ENCODE measurements at regions not wholly inside any gene's neighbourhood (a gene's known extent, or its start where the extent isn't known, plus 50 kb on each side); places are given as distances from the start of the nearest gene placed in this dataset.
"Not testable (repeated sequence)": the region's sequence is repeated elsewhere in the genome, so short reads cannot be mapped to it uniquely, and the experiment has no call there.

- DNase-seq, result no peak
Measured at GRCh38 chr21:36602735-36603134, 96.2 kb upstream of the SIM2 start.

GRCh38 chr21:36603221-36603620, 95.7 kb upstream of the SIM2 start:
- DNase-seq, result no peak

DNA sequence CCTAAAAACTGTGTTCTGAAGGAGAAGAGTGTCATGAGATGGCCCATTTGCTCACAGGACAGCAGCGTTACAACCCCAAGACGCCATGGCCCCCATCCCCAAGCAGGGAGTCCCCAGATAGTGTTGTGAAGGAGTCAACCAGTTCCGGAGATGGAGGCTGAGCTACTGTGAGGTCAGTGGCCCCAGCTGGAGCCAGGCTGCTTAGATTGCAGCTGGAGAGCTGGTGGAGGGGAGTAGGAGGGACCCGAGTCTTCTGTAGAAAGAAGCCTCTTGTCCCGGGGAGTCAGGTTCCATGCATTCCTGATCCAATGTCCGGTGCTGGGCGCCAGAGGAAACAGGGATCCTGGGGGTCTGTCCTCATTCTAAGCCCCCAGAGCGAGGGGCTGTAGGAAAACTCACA, 93.5 kb upstream of the SIM2 start:
- no peak for DNase-seq

DNA sequence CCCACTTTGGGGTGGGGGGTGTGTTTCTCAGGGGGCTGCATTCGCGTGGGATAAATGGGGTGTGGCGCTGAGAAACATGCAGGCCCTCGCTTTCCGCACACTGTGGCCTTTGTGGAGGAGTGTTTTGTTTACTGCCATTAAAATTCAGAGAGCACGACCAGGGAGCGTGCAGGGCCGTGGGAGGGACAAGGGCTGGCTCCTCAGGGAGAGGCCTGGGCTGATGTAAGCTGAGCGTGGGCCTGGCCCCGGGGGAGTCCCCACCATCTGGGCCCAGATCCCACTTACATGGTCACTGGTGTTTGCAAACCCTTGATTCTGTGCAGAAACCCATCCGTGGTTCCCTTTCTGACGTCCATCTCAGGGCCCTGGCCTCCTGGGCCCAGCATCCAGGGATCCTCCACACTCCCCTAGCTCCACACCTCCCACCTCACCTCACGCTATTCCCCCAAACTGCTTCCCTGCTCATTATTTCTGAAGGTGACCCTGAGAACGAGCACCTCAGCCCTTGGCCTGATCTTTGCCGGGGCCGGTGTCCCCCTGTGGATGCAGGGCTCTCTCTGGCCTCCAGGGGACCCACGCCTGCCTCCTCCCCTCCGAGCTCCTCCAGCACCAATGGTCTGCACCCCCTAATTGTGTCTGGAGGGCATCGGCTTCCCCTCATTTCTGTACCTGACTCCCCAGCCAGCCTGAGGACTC, 92.5 kb upstream of the SIM2 start:
- no peak for DNase-seq

DNA sequence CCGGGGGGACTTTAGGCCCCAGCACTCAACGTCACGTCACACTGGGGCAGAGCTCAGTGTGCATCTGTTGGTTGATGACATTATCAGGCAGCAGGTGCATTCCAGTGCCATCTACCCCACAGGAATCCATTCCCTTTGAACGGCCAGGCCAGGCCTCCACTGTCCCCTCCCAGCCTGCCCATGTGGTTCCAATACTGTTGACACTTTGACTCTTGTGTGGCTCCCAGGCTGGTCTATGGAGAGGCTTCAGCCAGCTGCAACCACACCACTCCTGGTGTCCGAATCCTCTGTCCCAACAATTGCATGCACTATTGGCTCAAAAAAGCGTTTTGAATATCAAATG, 92.0 kb upstream of the SIM2 start:
- DNase-seq, result no peak

DNA sequence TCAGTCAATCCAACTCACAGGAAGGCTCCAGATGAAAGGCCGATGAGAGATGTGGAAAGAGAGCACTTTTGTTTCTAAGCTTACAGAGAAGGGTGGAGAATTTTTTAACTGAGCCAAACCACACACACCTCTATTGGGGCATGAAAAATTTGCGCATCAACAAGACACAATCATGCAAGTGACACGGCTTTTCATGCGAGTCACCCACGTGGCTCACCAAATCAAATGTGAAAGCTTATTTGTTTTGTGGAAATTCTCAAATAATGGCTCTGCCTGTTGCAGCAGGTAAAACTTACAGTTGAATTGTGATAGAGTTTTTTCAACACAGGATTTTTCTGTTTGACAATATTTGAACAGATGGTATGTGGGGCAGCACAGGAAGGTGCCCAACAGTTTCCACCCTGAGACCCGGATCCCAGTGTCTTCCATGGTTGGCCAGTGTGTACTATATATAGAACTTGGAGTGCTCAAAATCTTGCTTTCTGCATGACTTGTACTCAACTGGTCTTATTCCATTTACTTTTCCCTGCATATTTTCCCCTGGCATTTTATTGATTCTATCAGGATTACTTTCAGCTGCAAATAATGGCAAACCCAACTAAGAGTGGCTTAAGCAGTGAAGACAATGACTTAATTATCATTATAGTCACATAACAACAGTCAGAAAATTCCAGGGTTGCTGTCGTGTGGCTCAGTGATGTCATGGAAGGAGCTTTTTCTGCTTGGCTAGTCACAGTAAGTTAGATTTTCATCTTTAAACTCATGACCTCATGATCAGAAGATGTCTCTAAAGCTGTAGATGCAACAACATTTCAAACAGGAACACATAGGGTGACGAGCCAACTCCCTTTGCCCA, 90.6 kb upstream of the SIM2 start:
- no peak for DNase-seq

DNA sequence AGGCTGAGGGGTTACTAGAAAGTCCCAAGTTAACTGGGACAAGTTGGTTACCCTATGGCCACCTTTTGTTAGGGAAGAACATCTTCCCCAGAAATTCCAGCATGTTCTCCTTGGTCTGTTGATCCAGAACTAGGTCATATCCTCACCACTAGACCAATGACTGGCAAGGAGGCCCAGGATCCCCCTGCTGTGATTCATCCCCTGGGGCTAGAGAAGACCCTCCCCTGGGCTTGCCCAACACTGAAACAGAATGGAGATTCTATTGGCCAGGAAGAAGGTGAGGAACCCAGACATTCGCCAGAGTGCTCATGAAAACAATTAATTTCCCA, 90.1 kb upstream of the SIM2 start:
- DNase-seq, result no peak

- DNase-seq, result no peak
Measured at GRCh38 chr21:36609654-36610053, 89.3 kb upstream of the SIM2 start.

DNA sequence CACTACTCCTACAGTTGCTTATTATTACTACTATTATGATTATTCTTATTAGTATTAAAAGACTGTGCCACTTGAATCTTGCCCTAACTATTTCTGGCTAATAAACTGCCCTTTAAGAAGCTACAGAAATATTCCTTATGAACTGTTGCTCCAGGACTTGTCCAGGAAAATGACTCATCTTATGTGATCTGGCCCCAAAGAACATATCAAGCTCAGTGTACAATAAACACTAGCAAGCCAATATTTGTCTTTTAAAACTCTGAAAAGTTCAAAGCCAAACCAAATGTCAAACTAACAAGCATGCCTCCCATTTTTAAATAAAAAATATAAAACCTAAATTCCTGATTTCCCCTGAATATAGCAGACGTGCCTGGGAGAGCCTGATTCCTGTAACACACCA, 88.7 kb upstream of the SIM2 start:
- no peak for DNase-seq

DNA sequence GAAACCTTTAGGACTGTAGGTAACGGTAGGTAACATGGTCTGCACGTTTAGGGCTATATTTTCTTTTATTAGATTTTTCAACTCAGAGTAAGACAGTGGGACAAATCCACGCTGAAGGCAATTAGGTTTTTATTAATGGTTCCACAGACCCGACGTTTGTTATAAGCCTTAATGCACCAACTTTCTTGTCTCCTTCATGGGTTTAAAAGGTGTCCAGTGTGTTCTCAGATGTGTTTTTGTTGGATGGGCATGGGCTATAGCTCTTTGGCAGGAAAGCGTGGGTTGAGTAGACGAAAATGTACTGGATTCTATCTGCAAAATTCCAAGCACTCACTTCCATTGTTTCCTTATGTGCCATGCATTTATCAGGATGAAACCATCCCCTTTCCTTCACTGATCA, 88.0 kb upstream of the SIM2 start:
- no peak for DNase-seq

DNA sequence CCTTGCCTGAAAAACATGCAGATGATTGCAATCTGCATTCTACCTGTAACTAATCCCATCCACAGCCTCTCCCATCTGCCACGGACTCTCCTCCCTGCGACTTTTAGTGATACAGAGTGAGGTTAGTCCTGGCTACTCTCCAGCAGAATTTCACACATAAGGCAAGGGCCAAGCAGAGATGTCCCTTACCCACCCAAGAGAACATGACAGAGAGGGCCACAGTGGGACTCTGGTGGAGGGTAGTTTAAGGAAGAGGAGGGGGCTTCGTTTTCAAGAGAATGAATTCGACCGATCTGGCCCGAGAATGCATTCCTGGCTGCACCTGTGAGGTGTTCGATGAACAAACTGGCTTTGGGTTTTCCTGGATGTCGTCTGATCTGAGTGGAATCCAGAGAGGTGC, 87.5 kb upstream of the SIM2 start:
- no peak for DNase-seq

DNA sequence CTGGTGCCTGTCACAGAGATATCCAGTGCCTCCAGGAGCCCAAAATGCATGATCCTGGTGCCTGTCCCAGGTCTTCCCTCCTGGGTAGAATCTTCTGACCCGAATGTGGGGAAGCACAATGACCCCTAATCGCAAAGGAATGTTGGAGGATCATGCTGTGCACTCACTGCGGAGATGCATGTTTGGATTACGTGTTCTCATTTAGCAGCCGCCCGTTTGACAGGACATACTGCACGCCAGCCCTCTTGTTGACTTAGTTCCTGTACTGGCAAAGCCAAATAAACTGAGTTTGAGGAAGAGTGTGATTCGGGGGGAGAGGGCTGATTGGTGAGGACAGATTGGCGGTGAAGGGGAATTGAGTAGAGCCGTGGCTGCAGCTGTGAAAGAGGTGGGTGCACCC, 85.9 kb upstream of the SIM2 start:
- DNase-seq, result no peak

- DNase-seq, result no peak
Measured at GRCh38 chr21:36613554-36613953, 85.4 kb upstream of the SIM2 start.

- no peak for DNase-seq
Measured at GRCh38 chr21:36615274-36615964, 83.5 kb upstream of the SIM2 start.

DNA sequence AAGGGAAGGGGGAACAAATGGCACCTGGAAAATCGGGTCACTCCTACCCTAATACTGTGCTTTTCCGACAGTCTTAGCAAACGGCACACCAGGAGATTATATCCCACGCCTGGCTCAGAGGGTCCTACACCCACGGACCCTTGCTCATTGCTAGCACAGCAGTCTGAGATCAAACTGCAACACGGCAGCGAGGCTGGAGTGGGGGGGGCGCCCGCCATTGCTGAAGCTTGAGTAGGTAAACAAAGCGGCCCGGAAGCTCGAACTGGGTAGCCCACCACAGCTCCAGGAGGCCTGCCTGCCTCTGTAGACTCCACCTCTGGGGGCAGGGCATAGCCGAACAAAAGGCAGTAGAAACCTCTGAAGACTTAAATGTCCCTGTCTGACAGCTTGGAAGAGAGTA, 82.1 kb upstream of the SIM2 start:
- DNase-seq, result not testable (repeated sequence)

- not testable (repeated sequence) for DNase-seq
Measured at GRCh38 chr21:36621794-36622193, 77.1 kb upstream of the SIM2 start.

- DNase-seq, result no peak
Measured at GRCh38 chr21:36624105-36624504, 74.8 kb upstream of the SIM2 start.

- DNase-seq, result no peak
Measured at GRCh38 chr21:36626791-36627190, 72.1 kb upstream of the SIM2 start.

DNA sequence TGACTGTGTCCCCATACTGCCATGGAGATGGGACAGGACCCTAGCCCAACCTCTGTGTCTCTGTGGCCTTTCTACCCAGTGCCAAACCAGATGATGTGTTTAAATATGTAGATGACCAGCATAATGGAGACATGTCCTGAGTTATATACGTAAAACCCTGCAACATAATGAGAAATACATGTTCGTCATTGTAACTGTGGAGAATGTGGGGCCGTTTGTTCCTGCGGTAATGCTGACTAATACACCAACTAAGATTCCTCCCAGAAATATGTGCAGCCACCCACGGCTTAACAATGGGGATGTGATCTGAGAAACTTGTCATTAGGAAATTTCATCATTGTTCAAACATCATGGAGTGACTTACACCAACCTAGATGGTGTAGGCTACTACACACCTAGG, 71.7 kb upstream of the SIM2 start:
- DNase-seq, result no peak

DNA sequence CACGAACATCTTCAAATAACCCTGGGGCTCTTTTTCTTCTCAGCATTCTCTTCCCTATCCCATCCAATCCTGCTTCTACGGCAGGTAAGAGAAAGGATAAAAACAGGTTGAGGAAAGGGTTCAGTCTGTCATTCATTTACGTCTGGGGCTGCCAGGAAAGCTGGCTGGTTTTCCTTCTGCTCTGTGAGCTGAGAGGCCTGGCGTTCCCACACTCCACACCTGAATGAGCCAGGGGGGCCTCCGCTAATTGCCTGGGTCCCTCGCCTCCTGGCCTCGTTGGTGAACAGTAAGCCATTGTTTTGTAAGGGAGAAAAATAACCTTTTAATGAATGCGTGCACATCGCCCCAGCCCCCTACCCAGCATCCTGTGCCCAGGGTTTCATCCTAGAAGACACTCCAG, 70.8 kb upstream of the SIM2 start:
- DNase-seq, result no peak

DNA sequence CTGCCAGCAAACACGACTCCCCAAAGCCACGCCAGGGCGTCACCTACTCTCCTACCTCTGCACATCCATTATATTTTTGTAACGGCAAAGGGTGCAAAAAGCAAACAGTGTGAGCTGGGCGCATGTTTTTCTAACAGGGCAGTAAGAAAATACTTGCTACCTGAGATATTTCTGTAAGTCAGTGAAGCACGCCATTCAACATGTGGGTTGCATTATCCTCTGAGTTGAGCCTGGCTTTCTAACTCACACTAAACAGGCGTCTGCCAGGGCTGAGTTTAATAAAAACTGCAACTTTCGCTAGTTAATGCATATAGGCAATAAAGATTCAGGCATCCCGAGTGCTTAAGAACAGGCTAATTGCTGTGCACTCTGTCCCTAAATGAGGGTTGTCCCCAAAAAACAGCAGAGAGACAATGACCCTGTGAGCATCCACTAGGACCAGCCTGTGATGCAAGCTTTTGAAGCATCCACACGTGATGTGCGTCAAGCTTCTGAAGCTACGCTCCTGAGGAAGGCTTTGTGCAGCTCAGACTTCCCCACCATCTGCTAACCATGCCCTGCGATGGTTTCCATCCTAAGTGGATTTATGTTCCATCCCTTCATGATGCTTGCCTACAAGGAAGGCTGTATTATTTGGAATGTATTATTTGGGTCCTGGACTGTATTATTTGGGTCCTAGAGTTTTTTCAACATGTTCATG, 70.0 kb upstream of the SIM2 start:
- no peak for DNase-seq

DNA sequence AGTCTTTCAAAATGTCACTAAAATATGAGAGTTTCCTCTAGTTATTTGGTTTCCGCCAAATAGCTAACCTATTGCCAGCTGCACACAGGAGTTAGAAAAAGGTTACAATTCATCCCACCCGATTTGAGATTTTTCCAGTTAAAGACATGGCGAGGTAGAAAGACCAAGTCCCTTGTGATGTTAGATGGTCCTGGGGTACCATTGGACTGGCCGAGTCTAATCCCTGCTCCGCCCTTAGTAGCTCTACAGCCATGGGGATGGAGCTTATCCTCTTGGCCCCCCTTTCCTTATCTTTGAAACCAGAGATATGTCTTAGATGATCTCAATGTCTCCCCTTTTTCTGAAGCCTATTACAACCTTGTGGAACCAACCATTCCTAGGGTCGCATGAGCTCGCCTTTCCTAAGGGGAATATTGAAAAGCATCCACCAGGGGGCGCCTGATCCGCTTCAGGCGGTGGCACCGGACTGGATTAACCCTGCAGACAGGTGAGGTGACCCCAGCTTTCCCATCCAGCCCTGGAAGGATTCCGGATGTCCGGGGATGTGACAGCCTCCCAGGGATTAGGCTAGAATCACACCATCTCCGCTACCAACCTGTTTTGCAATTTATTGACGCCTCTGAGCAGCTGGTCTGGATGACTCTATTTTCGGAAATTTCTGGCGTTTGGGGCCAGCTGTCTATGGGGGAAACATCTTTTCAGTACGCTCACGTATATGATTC, 68.3 kb upstream of the SIM2 start:
- DNase-seq, result peak; percentile 53

DNA sequence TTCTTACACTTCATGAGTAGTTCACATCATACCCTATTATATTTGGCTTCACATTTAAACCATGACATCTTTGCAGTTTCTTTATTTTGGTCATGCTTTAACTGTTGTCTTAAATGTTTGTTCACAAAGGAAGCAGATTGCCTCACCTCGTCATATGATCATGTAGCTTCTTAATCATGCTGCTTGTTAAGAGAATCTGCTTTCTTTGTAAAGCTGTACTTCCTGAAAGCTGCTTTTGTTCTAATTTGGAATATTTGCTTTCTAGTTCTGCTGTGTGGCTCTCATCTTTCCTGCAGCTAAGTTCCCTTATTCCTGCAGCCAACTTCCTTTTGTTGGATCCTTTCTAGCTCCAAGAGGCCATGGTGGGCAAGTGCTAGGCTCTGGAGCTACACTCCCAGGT, 62.9 kb upstream of the SIM2 start:
- no peak for DNase-seq
